Coronary artery (tissue), 2 donors: ENCODE measurements at regions not wholly inside any gene's neighbourhood (a gene's known extent, or its start where the extent isn't known, plus 50 kb on each side); places are given as distances from the start of the nearest gene placed in this dataset.
"Not testable (repeated sequence)": the region's sequence is repeated elsewhere in the genome, so short reads cannot be mapped to it uniquely, and the experiment has no call there.

ENCODE experiments used
- DNase-seq: peaks from one replicate; pipeline ENCODE4 v3.0.0-alpha.2; 2017; ENCODE audit warnings: low spot score
- H3K27ac ChIP-seq, 2 donors: fragments of 200-600 bp; sonication (generic); one replicate each; pipeline ENCODE4 v1.5.1; 2016 to 2019
- H3K4me3 ChIP-seq: fragments of 200-600 bp; sonication (generic); 2 replicates; pipeline ENCODE4 v1.5.1; 2016; ENCODE audit warnings: mild to moderate bottlenecking, moderate library complexity
- TF ChIP-seq, protein P1 (sequence below): fragments of 200-600 bp; sonication (generic); IDR thresholded peaks from one replicate; pipeline ENCODE4 v1.5.1; 2019; ENCODE audit warnings: antibody characterized with exemption

DNA sequence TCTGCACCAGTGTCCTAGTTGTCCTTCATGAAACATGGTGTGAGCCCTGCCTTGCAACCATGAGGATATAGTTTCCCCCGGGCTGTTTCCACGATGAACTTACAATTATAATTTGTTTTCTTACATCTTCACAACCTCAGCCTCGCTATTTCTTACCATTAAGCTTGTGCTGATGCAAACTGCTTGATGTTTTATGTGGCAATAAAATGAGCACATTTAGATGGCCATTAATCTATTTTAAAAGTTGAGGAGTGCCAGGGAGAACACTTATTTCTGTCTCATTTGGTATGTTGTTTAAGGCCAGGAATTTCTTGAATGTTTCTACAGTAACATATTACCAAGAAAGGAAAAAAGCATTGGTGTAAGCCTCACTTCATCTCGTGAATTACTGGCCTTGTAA lies 214.5 kb upstream of the SLC8A1 start:
- TF ChIP-seq, protein P1, sequence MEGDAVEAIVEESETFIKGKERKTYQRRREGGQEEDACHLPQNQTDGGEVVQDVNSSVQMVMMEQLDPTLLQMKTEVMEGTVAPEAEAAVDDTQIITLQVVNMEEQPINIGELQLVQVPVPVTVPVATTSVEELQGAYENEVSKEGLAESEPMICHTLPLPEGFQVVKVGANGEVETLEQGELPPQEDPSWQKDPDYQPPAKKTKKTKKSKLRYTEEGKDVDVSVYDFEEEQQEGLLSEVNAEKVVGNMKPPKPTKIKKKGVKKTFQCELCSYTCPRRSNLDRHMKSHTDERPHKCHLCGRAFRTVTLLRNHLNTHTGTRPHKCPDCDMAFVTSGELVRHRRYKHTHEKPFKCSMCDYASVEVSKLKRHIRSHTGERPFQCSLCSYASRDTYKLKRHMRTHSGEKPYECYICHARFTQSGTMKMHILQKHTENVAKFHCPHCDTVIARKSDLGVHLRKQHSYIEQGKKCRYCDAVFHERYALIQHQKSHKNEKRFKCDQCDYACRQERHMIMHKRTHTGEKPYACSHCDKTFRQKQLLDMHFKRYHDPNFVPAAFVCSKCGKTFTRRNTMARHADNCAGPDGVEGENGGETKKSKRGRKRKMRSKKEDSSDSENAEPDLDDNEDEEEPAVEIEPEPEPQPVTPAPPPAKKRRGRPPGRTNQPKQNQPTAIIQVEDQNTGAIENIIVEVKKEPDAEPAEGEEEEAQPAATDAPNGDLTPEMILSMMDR = no peak
- Histone ChIP-seq H3K4me3 (no peak overlapping the region), H3K27ac (peak overlapping the region; percentile 11 to 40)
- DNase-seq = no peak

DNA sequence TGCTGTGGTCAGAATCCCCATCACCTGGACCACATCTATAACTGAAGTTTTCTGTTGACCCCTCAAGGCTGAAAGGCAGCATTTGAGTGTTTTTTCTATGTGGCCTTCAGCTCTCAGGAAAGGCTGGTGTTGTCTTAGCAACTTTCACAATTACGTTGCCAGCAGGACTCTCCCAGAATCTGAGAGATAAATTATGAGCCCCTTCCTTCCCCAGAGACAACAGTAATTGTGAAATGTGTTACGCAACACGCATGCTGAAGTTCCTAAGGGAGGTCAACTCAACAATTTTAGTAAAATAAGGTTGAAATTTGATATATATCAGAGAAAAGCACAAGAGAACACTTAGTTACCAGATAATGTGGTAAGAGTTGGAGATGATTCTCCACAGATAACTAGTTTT lies 216.5 kb upstream of the SLC8A1 start:
- no peak overlapping the region for H3K27ac ChIP-seq
- no peak for DNase-seq
- no peak overlapping the region for H3K4me3 ChIP-seq
- TF ChIP-seq, protein P1 = no peak

DNA sequence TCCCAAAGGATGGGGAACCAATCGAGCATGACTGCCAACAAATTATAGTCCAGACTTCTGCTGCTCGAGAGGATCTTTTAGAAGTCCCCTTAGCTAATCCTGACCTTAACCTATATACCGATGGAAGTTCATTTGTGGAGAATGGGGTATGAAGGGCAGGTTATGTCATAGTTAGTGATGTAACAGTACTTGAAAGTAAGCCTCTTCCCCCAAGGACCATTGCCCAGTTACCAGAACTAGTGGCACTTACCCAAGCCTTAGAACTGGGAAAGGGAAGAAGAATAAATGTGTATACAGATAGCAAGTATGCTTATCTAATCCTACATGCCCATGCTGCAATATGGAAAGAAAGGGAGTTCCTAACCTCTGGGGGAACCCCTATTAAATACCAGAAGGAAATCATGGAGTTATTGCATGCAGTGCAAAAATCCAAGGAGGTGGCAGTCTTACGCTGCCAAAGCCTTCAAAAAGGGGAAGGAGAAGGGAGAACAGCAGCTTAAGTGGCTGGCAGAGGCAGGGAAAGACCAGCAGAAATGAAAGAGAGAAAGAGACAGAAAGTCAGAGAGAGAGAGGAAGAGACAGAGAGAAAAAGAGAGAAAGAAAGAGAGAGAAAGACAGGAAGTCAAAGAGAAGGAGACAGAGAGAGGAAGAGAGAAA lies 224.4 kb upstream of the SLC8A1 start:
- not testable (repeated sequence) for H3K27ac ChIP-seq, DNase-seq

DNA sequence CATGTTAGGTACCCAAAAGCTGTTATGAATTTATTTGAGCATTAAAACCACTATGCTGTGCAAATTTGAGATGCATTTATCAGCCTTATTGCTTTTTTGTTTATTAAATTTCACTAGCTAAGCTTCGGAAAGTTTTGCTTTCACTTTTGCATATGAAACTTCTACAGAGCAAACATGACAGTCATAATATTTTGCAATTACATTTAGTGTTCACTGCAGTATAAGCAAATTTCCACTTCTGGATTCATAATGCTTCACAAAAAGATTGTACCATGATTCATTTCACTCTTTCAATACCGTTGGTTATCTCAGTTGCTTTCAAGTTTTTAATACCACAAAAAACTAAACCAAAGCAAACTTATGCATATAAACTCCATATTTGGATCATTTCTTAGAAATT lies 228.7 kb upstream of the SLC8A1 start:
- TF ChIP-seq, protein P1 = no peak
- Histone ChIP-seq H3K4me3 (peak overlapping the region; percentile 47), H3K27ac (no peak overlapping the region)
- no peak for DNase-seq

More for the DNA sequence above, 224.4 kb upstream of the SLC8A1 start:
- H3K4me3 ChIP-seq = not testable (repeated sequence)

DNA sequence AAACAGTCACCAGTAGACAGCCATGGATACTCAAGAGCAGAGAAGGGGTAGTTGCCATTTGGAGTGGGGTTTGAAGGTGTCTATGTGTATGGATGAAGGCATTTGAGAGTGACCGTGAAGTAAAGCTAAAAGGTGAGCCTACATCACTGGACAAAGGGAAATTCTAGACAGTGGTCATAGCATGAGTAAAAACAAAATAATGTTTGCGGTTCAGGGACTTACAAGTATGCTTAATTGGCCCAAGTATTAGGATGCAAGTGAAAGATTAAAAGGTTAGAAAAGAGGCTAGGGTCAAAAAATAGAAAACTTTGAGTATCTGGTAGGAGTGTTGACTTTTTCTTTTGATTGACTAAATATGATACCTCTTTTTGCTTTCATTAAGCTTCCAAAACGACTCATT lies 238.1 kb upstream of the SLC8A1 start:
- DNase-seq = no peak
- Histone ChIP-seq H3K4me3 (no peak overlapping the region), H3K27ac (no peak overlapping the region)
- TF ChIP-seq, protein P1 = no peak

DNA sequence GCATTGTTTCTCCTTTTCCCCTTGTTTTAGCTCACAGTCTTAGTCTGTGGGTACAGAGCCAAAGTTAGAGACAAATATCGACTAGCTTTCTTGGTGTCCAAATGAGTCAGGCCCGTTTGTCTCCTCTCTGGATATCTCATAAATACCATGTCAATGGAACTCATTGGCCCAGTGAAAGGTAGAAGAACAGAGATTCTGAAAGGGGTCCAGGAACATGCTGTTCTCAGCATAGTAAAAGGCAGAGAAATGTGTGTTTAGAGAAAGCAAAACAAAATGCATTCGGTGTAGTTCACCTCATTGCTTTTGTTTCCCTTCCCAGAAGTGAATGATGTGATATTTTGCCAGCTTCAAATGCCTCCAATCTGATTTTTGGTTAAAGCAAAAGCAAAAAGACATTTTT lies 238.6 kb upstream of the SLC8A1 start:
- no peak for DNase-seq
- TF ChIP-seq, protein P1 = no peak
- no peak overlapping the region for H3K4me3 ChIP-seq
- H3K27ac ChIP-seq = no peak overlapping the region

DNA sequence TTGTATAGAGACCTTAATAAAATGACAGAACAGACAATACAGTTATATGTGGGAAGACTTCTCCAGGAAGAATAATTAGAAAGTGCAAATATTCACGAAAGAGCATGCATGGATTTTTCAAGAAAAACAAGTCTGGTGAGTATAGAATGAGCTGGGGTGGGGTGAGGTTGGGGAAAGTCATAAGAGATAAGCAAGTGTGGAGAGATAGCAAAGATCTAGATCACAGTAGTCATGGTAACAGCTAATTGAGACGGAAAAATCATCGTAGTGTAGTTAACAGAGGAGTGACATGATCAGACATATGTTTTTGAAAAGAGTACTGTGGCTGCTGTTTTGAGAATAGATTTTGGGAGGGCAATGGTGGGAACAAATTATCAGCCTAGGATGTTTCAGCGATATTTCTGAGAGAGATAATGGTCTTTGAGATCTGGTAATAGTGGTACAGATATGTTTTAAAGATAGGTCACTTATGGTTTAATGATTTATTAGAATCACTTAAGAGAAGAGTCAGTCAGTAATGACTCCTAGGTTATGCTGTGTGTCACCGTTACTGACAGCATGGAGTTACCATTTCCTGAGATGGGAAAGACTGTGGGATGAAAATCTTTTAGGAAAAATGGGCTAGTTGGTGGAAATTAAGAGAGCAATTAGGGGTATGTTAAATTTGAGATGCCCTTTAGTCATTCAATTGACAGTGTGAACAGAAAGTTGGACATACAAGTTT lies 248.5 kb upstream of the SLC8A1 start:
- Histone ChIP-seq H3K27ac (no peak overlapping the region), H3K4me3 (no peak overlapping the region)
- no peak for DNase-seq
- TF ChIP-seq, protein P1 = no peak

DNA sequence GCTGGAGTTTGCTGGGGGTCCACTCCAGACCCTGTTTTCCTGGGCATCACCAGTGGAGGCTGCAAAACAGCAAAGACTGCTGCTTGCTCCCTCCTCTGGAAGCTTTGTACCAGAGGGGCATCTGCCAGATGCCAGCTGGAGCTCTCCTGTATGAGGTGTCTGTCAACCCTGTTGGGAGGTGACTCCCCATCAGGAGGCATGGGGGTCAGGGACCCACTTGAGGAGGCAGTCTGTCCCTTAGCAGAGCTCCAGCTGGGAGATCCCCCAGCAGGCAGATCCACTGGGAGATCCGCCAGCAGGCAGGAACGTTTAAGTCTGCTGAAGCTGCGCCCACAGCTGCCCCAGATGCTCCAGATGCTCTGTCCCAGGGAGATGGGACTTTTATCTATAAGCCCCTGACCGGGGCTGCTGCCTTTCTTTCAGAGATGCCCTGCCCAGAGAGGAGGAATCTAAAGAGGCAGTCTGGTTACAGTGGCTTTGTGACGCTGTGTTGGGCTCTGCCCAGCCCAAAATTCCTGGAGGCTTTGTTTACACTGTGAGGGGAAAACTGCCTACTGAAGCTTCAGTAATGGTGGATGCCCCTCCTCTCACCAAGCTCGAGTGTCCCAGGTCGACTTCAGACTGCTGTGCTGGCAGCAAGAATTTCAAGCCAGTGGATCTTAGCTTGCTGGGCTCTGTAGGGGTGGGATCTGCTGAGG lies 260.5 kb upstream of the SLC8A1 start:
- not testable (repeated sequence) for DNase-seq, H3K4me3 ChIP-seq, H3K27ac ChIP-seq
